ENCODE measurements at regions not wholly inside any gene's neighbourhood (a gene's known extent, or its start where the extent isn't known, plus 50 kb on each side); places are given as distances from the start of the nearest gene placed in this dataset.

DNA sequence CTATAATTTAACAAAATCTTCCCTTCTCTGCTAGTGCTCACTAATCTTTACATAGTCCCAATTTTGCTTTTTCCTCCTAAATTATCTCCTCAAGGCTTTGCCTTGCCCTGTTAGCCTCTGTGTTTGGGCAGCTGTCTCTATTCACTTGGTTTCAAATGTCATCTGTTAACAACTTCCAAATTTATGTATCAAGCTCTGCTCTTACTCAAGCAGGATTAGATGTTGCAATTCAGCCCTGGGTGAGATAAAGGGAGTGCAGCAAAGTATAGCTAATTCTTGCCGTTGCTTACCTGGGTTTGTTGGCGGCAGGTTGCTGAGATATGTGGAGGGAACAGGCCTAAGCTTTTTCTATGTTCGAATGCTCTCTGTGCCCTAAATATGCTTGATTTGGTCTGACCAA is 483.8 kb downstream of the DMAC1 start (continued):
- no peak for TF ChIP-seq ZNF33A (CRISPR knock-in tag; IDR thresholded peaks at IDR 0.05; ENCODE audit: borderline replicate concordance)
- TF ChIP-seq ZNF337 (CRISPR knock-in tag; IDR thresholded peaks at IDR 0.05; ENCODE audit: borderline replicate concordance, low read depth): no peak
- no peak for TF ChIP-seq HMGA1 (CRISPR knock-in tag; conservative IDR thresholded peaks at IDR 0.05)
- TF ChIP-seq, protein P1, sequence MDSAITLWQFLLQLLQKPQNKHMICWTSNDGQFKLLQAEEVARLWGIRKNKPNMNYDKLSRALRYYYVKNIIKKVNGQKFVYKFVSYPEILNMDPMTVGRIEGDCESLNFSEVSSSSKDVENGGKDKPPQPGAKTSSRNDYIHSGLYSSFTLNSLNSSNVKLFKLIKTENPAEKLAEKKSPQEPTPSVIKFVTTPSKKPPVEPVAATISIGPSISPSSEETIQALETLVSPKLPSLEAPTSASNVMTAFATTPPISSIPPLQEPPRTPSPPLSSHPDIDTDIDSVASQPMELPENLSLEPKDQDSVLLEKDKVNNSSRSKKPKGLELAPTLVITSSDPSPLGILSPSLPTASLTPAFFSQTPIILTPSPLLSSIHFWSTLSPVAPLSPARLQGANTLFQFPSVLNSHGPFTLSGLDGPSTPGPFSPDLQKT (CRISPR knock-in tag; IDR thresholded peaks at IDR 0.05; ENCODE audit: borderline replicate concordance): no peak

DNA sequence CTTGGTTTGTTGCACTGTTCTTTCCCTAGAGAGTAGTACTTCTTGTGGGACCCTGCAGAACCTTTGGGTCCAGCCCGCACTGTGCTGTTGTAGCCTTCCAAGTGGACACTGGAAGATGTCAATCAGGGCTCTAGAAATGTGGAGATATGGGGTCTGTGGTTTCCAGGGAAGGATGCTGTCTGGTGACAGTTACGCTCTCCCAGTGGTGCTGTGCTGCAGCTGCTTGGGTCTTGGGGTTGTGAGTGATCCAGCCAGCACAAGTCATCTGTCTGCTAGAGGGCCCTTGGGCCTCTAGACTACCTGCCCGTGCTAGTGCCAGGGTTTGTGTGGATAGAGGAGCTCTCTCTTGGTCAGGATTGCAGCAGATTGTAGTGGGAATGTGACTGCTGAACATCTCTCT is 484.5 kb downstream of the DMAC1 start:
- Histone ChIP-seq H3K27me3 (ENCODE audit: control insufficient read depth in 1 of 2, insufficient read depth in 2 of 2, low read length in 2 of 2) (no peaks in the 10 kb centered on the region), H3K4me2 (ENCODE audit: low read depth, low read length) (no peak overlapping the region), H3K9me3 (ENCODE audit: low read length) (peaks cover 28% of the 10 kb centered on the region), H3K27ac (ENCODE audit: extremely low read length, insufficient read depth, low read length) (no peak overlapping the region), H3K4me1 (ENCODE audit: insufficient read depth, low read length) (peaks cover 2% of the 10 kb centered on the region; the same call in 1 of the 2 replicates), H3K79me2 (ENCODE audit: insufficient read depth, low read length) (no peaks in the 10 kb centered on the region), H3K4me3 (replicated peaks in 1 of 3; ENCODE audit: insufficient read depth in 1 of 3, low read depth in 2 of 3, low read length in 3 of 3) (no peak overlapping the region), H3K9ac (ENCODE audit: insufficient read depth, low read depth, low read length) (no peak overlapping the region), H4K20me1 (ENCODE audit: insufficient read depth, low read length) (no peaks in the 10 kb centered on the region), H3K36me3 (replicated peaks in 1 of 2; ENCODE audit: control insufficient read depth in 1 of 2, insufficient read depth in 2 of 2, low read length in 2 of 2) (no peaks in the 10 kb centered on the region), H2AFZ (ENCODE audit: low read length) (no peak overlapping the region)
- WGBS (ENCODE audit: low lambda C conversion rate): no CpG with 5 or more reads among the region's 3 CpGs
- ChIA-PET CTCF (ENCODE audit: low intra/inter-chr PET ratio, low total read pairs) (no interaction called here), POLR2A (no interaction called here)
- BruUV-seq (replicated peaks): no TSS peak
- DNase-seq (ENCODE audit: low spot score) (no peak), FAIRE-seq (no peak), ATAC-seq (no peak)
- intact Hi-C loops (cut with micrococcal nuclease; ENCODE audit: unreplicated experiment) (no loop called here), in situ Hi-C loops (cut with HindIII; ENCODE audit: extremely low pct_ligation_motif_present, low pct_unique_long_range_greater_than_20kb) (no loop called here)
- TF ChIP-seq ZFP37 (CRISPR knock-in tag; IDR thresholded peaks at IDR 0.05; ENCODE audit: borderline replicate concordance) (no peak), ZFY (CRISPR knock-in tag; IDR thresholded peaks at IDR 0.05) (no peak), MIER3 (CRISPR knock-in tag; IDR thresholded peaks at IDR 0.05; ENCODE audit: borderline replicate concordance) (no peak), PHF5A (CRISPR knock-in tag; IDR thresholded peaks at IDR 0.05; ENCODE audit: low read depth, unreplicated experiment) (no peak), ETV5 (CRISPR knock-in tag; IDR thresholded peaks at IDR 0.05; ENCODE audit: borderline replicate concordance) (no peak), ZFAT (CRISPR knock-in tag; conservative IDR thresholded peaks at IDR 0.05) (no peak)
- TF ChIP-seq, protein P2, sequence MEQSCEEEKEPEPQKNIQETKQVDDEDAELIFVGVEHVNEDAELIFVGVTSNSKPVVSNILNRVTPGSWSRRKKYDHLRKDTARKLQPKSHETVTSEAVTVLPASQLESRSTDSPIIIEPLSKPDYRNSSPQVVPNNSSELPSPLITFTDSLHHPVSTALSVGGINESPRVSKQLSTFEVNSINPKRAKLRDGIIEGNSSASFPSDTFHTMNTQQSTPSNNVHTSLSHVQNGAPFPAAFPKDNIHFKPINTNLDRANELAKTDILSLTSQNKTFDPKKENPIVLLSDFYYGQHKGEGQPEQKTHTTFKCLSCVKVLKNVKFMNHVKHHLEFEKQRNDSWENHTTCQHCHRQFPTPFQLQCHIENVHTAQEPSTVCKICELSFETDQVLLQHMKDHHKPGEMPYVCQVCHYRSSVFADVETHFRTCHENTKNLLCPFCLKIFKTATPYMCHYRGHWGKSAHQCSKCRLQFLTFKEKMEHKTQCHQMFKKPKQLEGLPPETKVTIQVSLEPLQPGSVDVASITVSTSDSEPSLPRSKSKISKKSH (CRISPR knock-in tag; IDR thresholded peaks at IDR 0.05; ENCODE audit: borderline replicate concordance): no peak
- TF ChIP-seq, protein P3, sequence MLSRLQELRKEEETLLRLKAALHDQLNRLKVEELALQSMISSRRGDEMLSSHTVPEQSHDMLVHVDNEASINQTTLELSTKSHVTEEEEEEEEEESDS (CRISPR knock-in tag; IDR thresholded peaks at IDR 0.05; ENCODE audit: borderline replicate concordance): no peak
- TF ChIP-seq, protein P4, sequence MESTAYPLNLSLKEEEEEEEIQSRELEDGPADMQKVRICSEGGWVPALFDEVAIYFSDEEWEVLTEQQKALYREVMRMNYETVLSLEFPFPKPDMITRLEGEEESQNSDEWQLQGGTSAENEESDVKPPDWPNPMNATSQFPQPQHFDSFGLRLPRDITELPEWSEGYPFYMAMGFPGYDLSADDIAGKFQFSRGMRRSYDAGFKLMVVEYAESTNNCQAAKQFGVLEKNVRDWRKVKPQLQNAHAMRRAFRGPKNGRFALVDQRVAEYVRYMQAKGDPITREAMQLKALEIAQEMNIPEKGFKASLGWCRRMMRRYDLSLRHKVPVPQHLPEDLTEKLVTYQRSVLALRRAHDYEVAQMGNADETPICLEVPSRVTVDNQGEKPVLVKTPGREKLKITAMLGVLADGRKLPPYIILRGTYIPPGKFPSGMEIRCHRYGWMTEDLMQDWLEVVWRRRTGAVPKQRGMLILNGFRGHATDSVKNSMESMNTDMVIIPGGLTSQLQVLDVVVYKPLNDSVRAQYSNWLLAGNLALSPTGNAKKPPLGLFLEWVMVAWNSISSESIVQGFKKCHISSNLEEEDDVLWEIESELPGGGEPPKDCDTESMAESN (CRISPR knock-in tag; conservative IDR thresholded peaks at IDR 0.05): no peak

Data from HepG2 (cell line).